ENCODE measurements at regions not wholly inside any gene's neighbourhood (a gene's known extent, or its start where the extent isn't known, plus 50 kb on each side); places are given as distances from the start of the nearest gene placed in this dataset.

DNA sequence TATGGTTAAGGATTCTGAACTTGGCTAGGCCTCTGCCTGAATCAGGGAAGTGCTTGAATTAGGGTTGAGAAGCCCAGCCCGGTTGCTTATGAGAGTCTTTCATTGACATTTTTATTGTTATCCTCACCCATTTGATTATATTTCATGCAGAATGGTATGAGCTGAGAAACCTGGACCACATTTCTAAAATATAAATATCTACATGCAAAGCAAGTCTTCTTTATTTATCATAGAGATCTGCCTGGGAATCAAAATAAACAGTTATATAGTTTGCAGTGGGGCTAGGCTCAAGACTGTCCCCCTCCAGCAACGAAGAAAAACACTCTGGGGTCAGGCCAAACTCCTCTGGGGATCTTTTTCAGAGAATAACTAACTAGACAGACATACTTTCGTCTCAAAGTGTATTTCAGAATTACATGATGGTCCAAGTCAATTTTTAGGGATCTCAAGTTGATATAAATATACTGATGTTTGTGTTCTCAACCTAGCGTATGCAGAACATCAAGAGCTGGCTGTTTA is 675.4 kb upstream of the NR2F2 start:
- H3K4me1 ChIP-seq (ENCODE audit: insufficient read depth, low read length), result no peaks in the 10 kb centered on the region
- no peak overlapping the region for H3K9ac ChIP-seq (ENCODE audit: low read depth, low read length)
- no peak overlapping the region for H3K4me3 ChIP-seq (ENCODE audit: low read length)
- H3K9me3 ChIP-seq (ENCODE audit: insufficient read depth, low read depth, low read length), result no peaks in the 10 kb centered on the region
- H3K36me3 ChIP-seq (ENCODE audit: insufficient read depth, low read depth, low read length), result no peaks in the 10 kb centered on the region
- H3K27me3 ChIP-seq (ENCODE audit: insufficient read depth, low read length), result no peaks in the 10 kb centered on the region
- no peak overlapping the region for H3K27ac ChIP-seq (ENCODE audit: low read length)

DNA sequence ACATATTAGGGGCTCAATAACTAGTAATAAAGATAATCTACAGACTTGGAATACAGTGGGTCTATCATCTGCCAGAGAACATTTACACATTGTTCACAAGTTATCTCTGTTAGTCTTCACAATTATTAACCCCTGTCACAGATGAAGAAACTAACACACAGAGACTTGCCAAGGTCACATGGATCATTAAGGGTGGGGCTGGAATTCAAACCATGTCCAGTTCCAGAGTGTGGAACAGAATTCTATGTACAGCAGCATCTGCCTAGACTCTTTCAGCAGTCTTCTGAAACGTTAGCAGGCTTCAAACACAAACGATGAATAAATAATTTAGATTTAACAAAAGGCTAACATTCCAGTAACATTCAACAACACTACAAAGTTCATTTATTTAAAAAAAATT is 673.9 kb upstream of the NR2F2 start:
- Histone ChIP-seq H3K27me3 (ENCODE audit: insufficient read depth, low read length) (no peaks in the 10 kb centered on the region), H3K4me3 (ENCODE audit: low read length) (no peak overlapping the region), H3K9ac (ENCODE audit: low read depth, low read length) (no peak overlapping the region), H3K4me1 (ENCODE audit: insufficient read depth, low read length) (no peaks in the 10 kb centered on the region), H3K36me3 (ENCODE audit: insufficient read depth, low read depth, low read length) (no peaks in the 10 kb centered on the region), H3K9me3 (ENCODE audit: insufficient read depth, low read depth, low read length) (no peaks in the 10 kb centered on the region), H3K27ac (ENCODE audit: low read length) (no peak overlapping the region)

DNA sequence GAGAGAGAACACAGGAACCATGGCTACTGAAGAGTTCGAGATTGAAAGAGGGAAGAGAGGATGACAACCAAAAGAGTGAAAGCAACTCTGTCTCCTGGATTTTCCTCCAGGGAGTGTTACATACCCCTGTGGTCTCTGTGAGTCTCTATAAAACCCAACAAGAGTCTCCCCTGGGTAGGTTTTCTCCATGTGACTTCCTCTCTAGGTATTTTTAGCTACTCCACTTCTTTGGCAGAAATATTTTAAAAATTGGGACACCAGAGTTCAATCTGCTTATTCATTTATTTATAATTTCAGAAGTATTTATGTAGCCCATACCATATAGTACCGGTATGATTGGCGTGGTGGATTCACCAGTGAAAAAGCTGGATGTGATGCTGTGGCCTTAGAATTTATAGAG is 671.7 kb upstream of the NR2F2 start:
- no peak overlapping the region for H3K4me3 ChIP-seq (ENCODE audit: low read length)
- no peaks in the 10 kb centered on the region for H3K36me3 ChIP-seq (ENCODE audit: insufficient read depth, low read depth, low read length)
- no peak overlapping the region for H3K9ac ChIP-seq (ENCODE audit: low read depth, low read length)
- H3K9me3 ChIP-seq (ENCODE audit: insufficient read depth, low read depth, low read length), result no peaks in the 10 kb centered on the region
- no peak overlapping the region for H3K27ac ChIP-seq (ENCODE audit: low read length)
- no peaks in the 10 kb centered on the region for H3K4me1 ChIP-seq (ENCODE audit: insufficient read depth, low read length)
- no peaks in the 10 kb centered on the region for H3K27me3 ChIP-seq (ENCODE audit: insufficient read depth, low read length)

DNA sequence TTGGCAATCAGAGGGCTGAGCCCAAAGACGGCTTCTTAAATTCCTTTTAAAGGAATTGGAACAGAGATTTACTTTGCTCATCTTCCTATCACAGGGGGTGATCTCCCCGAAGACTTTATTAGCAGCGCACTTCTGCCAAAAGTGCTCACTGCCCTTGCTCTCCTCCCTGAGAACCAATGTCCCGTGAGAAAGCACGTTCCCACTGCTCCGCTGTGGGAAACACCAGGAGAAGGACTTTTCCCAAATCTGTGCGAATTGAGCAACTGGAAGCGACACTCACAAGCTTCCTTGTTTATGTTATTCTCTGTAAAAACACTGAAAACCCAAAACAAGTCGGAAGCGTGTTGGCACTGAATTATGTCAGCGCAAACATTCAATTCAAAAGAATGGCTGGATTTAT is 670.8 kb upstream of the NR2F2 start:
- Histone ChIP-seq H3K27ac (ENCODE audit: low read length) (no peak overlapping the region), H3K4me3 (ENCODE audit: low read length) (no peak overlapping the region), H3K4me1 (ENCODE audit: insufficient read depth, low read length) (peaks cover 4% of the 10 kb centered on the region; the same call in 1 of the 2 replicates), H3K9me3 (ENCODE audit: insufficient read depth, low read depth, low read length) (no peaks in the 10 kb centered on the region), H3K9ac (ENCODE audit: low read depth, low read length) (no peak overlapping the region), H3K27me3 (ENCODE audit: insufficient read depth, low read length) (no peaks in the 10 kb centered on the region), H3K36me3 (ENCODE audit: insufficient read depth, low read depth, low read length) (no peaks in the 10 kb centered on the region)

DNA sequence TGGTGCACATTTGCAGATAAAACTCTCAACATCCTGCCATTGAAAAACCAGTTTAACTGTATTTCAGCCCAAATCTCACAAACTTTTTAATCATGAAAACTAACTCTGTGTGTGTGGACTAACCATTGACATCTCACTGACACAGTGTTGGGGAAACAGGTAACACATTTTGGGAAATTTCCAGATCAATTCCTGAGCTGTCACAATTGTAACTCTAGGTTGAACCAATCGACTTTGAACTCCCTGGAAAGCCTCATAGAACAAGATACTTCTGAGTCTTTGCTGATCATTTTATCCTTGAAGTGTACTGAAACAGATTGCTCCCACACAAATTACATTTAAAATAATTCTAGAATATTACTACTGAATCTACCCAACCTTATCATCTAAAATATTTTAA is 667.9 kb upstream of the NR2F2 start:
- Histone ChIP-seq H3K9me3 (ENCODE audit: insufficient read depth, low read depth, low read length) (no peaks in the 10 kb centered on the region), H3K27me3 (ENCODE audit: insufficient read depth, low read length) (no peaks in the 10 kb centered on the region)

DNA sequence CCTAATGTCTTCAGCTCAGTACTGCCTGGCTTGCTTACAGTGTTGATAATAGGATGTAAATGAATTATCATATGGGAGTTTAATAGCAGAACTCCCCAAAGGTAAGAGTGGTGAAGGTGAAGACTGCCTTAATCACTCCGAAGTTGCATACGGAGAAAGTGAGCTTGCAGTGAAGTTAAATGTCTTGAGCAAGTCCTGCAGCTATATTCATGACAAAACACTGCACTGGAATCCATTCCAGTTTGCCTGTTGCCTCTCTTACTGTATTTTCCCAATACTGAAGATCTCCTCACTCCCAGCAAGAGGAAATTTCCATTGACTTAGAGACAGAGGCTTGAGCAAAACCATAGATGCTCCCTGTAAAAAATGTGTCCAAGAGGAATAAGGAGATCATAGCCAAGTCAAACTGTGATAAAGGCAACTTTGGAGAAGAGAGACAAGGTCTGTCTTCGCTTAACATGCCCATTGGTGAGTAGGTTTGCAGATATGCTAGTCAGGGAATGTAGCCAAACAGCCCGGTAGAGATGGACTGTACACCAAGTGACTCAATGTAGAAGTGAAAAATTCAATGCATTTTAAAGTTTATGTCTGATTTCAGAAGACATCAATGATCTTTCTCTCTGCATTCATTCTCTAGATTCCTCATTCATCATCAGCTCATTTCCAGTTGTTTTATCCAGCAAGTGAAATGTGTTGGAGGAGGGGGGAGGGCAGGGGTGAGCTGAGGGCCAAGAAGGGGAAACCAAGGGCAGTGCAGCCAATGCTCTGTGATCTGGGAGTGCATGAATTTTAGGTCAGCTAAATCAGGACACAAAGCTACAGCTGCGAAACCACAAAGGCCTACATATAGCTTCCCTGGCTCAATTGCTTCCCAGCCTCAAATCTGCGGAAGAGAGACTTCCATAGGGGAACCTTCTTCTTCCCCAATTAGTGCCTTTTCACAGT is 667.1 kb upstream of the NR2F2 start:
- no peaks in the 10 kb centered on the region for H3K27me3 ChIP-seq (ENCODE audit: insufficient read depth, low read length)
- no peak overlapping the region for H3K27ac ChIP-seq (ENCODE audit: low read length)
- no peaks in the 10 kb centered on the region for H3K36me3 ChIP-seq (ENCODE audit: insufficient read depth, low read depth, low read length)
- peaks cover 5% of the 10 kb centered on the region; the same call in 1 of the 2 replicates for H3K4me1 ChIP-seq (ENCODE audit: insufficient read depth, low read length)
- no peaks in the 10 kb centered on the region for H3K9me3 ChIP-seq (ENCODE audit: insufficient read depth, low read depth, low read length)
- H3K4me3 ChIP-seq (ENCODE audit: low read length), result no peak overlapping the region
- H3K9ac ChIP-seq (ENCODE audit: low read depth, low read length), result no peak overlapping the region

More for the DNA sequence above, 667.9 kb upstream of the NR2F2 start:
- no peaks in the 10 kb centered on the region for H3K36me3 ChIP-seq (ENCODE audit: insufficient read depth, low read depth, low read length)
- H3K27ac ChIP-seq (ENCODE audit: low read length), result no peak overlapping the region
- no peak overlapping the region for H3K4me3 ChIP-seq (ENCODE audit: low read length)
- H3K4me1 ChIP-seq (ENCODE audit: insufficient read depth, low read length), result peaks cover 5% of the 10 kb centered on the region; the same call in 1 of the 2 replicates
- H3K9ac ChIP-seq (ENCODE audit: low read depth, low read length), result no peak overlapping the region

DNA sequence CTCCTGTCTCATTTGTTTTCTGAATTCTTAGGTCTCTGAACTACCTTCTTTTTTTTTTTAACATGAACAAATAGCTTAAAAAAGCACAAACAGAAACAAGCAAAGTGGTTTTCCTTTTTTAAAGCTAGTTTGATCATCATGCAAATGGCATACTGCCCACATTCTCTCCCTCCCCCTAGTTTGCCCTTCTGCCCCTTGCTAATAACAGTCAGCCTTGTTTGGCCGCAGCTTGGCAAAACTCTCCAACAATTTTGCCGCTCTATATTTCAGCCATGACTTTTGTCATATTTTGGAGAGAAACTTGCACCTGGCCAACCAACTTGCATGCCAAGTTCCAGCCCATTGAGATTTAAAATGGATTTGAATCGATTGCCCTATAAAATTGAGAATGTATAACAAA is 666.0 kb upstream of the NR2F2 start:
- Histone ChIP-seq H3K36me3 (ENCODE audit: insufficient read depth, low read depth, low read length) (no peaks in the 10 kb centered on the region), H3K4me1 (ENCODE audit: insufficient read depth, low read length) (peaks cover 5% of the 10 kb centered on the region; the same call in 1 of the 2 replicates), H3K9me3 (ENCODE audit: insufficient read depth, low read depth, low read length) (no peaks in the 10 kb centered on the region), H3K27me3 (ENCODE audit: insufficient read depth, low read length) (no peaks in the 10 kb centered on the region), H3K9ac (ENCODE audit: low read depth, low read length) (no peak overlapping the region), H3K4me3 (ENCODE audit: low read length) (no peak overlapping the region), H3K27ac (ENCODE audit: low read length) (no peak overlapping the region)

DNA sequence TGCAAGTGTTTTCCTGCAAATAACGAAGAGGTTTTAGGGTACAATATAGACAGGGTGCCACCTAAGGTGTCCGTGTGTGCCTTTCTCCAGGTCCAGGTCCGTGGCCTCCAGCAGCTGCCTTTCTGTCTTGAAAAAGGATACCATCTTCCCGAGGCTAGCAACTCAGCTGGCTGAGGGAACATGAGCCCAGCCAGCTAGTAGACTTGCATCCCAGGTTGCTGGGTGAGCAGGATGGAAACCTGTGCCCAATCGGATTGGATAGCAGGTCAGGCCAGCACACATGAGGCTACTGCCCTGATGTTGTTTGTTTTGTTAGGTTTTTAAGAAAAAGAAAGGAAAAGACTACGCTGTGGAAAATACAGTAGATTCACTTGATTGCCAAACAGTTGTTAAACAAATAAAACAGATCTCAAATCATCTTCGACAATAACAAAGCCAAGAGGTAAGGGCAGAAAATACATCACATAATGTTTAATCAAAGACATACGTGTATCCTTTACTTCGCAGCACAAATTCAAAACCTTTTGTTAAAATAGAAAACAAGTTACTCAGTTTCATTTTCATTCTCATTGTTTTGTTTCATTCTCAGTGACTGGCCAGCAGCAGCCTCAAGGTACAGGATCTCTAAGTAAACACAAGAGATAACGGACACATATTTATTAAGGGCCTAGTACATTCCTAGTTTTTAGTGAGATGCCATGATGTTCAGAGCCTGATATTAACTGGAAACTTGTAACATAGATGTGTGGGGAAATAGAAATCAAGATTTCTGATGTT is 661.2 kb upstream of the NR2F2 start:
- Histone ChIP-seq H3K9me3 (ENCODE audit: insufficient read depth, low read depth, low read length) (no peaks in the 10 kb centered on the region), H3K27ac (ENCODE audit: low read length) (no peak overlapping the region), H3K4me1 (ENCODE audit: insufficient read depth, low read length) (peaks cover 5% of the 10 kb centered on the region; the same call in 1 of the 2 replicates), H3K9ac (ENCODE audit: low read depth, low read length) (no peak overlapping the region), H3K27me3 (ENCODE audit: insufficient read depth, low read length) (no peaks in the 10 kb centered on the region), H3K36me3 (ENCODE audit: insufficient read depth, low read depth, low read length) (no peaks in the 10 kb centered on the region), H3K4me3 (ENCODE audit: low read length) (no peak overlapping the region)

DNA sequence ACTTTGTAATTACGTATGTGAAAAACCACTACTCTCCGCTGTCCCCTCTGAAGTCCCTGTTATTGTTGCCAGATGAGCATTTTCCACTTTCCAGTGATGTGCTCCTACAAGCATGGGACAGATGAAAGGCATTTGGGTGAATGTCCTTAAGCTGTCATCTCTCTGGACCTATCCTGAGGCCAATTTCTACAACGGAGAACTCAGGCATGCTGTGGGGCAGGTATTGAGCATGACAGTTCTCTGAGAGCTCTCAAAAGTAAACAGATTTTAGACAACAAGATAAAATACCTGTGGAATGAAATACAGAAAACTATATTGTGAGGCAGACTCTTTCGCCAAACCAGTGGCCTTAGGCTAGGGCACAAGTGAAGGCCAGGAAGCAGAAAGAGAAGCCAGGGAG is 656.5 kb upstream of the NR2F2 start:
- Histone ChIP-seq H3K9me3 (ENCODE audit: insufficient read depth, low read depth, low read length) (no peaks in the 10 kb centered on the region), H3K4me1 (ENCODE audit: insufficient read depth, low read length) (no peaks in the 10 kb centered on the region), H3K27ac (ENCODE audit: low read length) (no peak overlapping the region), H3K27me3 (ENCODE audit: insufficient read depth, low read length) (no peaks in the 10 kb centered on the region), H3K4me3 (ENCODE audit: low read length) (no peak overlapping the region), H3K36me3 (ENCODE audit: insufficient read depth, low read depth, low read length) (no peaks in the 10 kb centered on the region), H3K9ac (ENCODE audit: low read depth, low read length) (no peak overlapping the region)

DNA sequence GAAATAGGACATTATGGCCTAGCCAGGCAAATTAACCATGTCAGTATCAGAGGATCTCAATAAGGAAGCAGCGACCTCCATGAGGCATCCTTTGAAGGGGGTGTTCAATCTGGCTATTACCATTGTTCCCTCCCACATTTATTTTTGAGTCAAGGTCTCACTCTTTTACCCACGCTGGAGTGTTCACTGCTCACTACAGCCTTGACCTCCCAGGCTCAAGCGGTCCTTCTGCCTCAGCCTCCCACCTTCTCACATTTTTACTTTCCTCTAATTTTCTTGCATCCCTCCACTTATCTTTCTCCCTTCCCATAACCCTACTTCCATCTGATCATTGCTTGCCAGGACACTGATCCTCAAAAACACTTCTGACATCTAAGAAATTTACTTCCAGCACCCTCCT is 654.0 kb upstream of the NR2F2 start:
- no peaks in the 10 kb centered on the region for H3K9me3 ChIP-seq (ENCODE audit: insufficient read depth, low read depth, low read length)
- H3K4me3 ChIP-seq (ENCODE audit: low read length), result no peak overlapping the region
- H3K4me1 ChIP-seq (ENCODE audit: insufficient read depth, low read length), result no peaks in the 10 kb centered on the region
- H3K27me3 ChIP-seq (ENCODE audit: insufficient read depth, low read length), result no peaks in the 10 kb centered on the region
- H3K36me3 ChIP-seq (ENCODE audit: insufficient read depth, low read depth, low read length), result no peaks in the 10 kb centered on the region
- no peak overlapping the region for H3K9ac ChIP-seq (ENCODE audit: low read depth, low read length)
- no peak overlapping the region for H3K27ac ChIP-seq (ENCODE audit: low read length)

DNA sequence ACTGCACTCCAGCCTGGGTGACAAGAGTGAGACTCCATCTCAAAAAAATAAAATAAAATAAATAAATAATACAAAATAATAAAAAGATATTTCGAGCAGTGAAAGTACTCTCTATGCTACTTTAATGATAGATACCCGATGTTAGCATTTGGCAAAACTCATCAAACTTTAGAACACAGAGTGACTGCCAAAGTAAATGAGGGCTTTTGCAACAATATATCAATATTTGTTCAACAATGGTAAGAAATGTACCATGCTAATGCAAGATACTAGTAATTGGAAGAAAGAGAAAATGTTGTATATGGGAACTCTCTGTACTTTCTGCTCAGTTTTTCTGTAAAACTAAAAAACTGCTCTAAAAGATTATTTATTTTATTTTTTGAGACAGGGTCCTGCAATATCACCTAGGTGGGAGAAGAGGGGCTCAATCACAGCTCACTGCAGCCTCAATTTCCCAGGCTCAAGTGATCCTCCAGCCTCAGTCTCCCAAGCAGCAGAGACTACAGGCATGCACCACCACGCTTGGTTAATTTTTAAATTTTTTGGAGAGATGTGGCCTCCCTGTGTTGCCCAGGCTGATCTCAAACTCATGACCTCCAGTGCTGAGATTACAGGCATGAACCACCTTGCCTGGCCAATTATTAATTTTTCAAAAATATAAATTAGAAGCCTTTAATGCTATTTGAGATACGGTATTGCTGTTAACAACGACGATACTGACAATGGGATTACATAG is 650.5 kb upstream of the NR2F2 start:
- Histone ChIP-seq H3K4me3 (ENCODE audit: low read length) (no peak overlapping the region), H3K9ac (ENCODE audit: low read depth, low read length) (no peak overlapping the region), H3K4me1 (ENCODE audit: insufficient read depth, low read length) (no peaks in the 10 kb centered on the region), H3K36me3 (ENCODE audit: insufficient read depth, low read depth, low read length) (no peaks in the 10 kb centered on the region), H3K27ac (ENCODE audit: low read length) (no peak overlapping the region), H3K27me3 (ENCODE audit: insufficient read depth, low read length) (no peaks in the 10 kb centered on the region), H3K9me3 (ENCODE audit: insufficient read depth, low read depth, low read length) (no peaks in the 10 kb centered on the region)

Data from iPS-20b (cell line).